Heart right ventricle (tissue), 16 donors: ENCODE measurements at regions not wholly inside any gene's neighbourhood (a gene's known extent, or its start where the extent isn't known, plus 50 kb on each side); places are given as distances from the start of the nearest gene placed in this dataset.

Source experiments
- ATAC-seq, 8 donors: fragments of 200-7000 bp; cut with Tn5 transposase; one replicate each; pipeline ENCODE4 v1.9.1; 2020; ENCODE audit warnings: mild to moderate bottlenecking in 8 of 8, moderate library complexity in 8 of 8, moderate number of reproducible peaks in 1 of 8
- DNase-seq, 2 donors: peaks; one replicate each; pipeline ENCODE4 v3.0.0-alpha.2; 2020
- H3K27ac ChIP-seq, 10 donors: fragments of 200-600 bp; sonication (generic) in 2 of 10; one replicate each; pipeline versions ENCODE4 v1.5.0 to v1.8.0; 2020 to 2022; ENCODE audit warnings: mild to moderate bottlenecking in 3 of 10
- H3K27me3 ChIP-seq, 7 donors: fragments of 200-600 bp; one replicate each; pipeline ENCODE4 v1.8.0; 2021 to 2022; ENCODE audit warnings: mild to moderate bottlenecking in 2 of 7
- H3K36me3 ChIP-seq, 9 donors: fragments of 200-600 bp; sonication (generic) in 1 of 9; one replicate each; pipeline versions ENCODE4 v1.5.0 to v1.8.0; 2020 to 2022; ENCODE audit warnings: mild to moderate bottlenecking in 2 of 9
- H3K4me1 ChIP-seq, 9 donors: fragments of 200-600 bp; sonication (generic) in 1 of 9; one replicate each; pipeline versions ENCODE4 v1.5.0 to v1.8.0; 2020 to 2022; ENCODE audit warnings: mild to moderate bottlenecking in 4 of 9
- H3K4me3 ChIP-seq, 10 donors: fragments of 200-600 bp; sonication (generic) in 2 of 10; one replicate each; pipeline versions ENCODE4 v1.5.0 to v1.8.0; 2020 to 2022; ENCODE audit warnings: mild to moderate bottlenecking in 7 of 10, moderate library complexity in 2 of 10
- H3K9me3 ChIP-seq, 11 donors: fragments of 200-600 bp in 10 of 11; sonication (generic) in 2 of 11; one replicate each; pipeline versions ENCODE4 v1.5.0 to v1.8.0; 2013 to 2022; ENCODE audit warnings: mild to moderate bottlenecking in 2 of 11, control low read depth in 1 of 11, moderate library complexity in 1 of 11
- CTCF ChIP-seq, 9 donors: fragments of 200-600 bp; sonication (generic) in 2 of 9; IDR thresholded peaks; one replicate each; pipeline versions ENCODE4 v1.5.0 to v1.8.0; 2021 to 2022; ENCODE audit warnings: antibody characterized with exemption in 9 of 9, mild to moderate bottlenecking in 5 of 9, moderate library complexity in 1 of 9
- WGBS, 2 donors: extraction: QIAGEN DNeasy Blood & Tissue Kit; methylation state at CpG; one replicate each; pipeline ENCODE4 v1.1.7; 2013; ENCODE audit warnings: inconsistent platforms in 1 of 2; 5-methylcytosine and 5-hydroxymethylcytosine counted together
- intact Hi-C, 10 donors: fragments of 100-400 bp; cut with DNase I; formaldehyde crosslinking; loops; one replicate each; pipeline versions ENCODE4 v1.11.1 to v1.14.2; 2022
- donor health status: Arrhythmogenic right ventricular cardiomyopathy.
- donor health status: ischemic (EF 13 %, LVEDD 7.1; RV severe dilation, severe dysfunction).
- donor health status: healthy with polysubstance abuse.
- donor health status: DM: no; HTN: yes; CAD: no.
- donor health status: DM: no; HTN: no; CAD: no.
- donor health status: ischemic (EF 25% LVEDD 6.9; RV normal size, moderate dysfunction).
- donor health status: ischemic (EF 25% LVEDD 5.7; RV mildly dilated, moderate dysfunction).
- donor health status: healthy.
- donor health status: DM: yes; HTN: yes; CAD: no.
- donor health status: Ischemic cardiomyopathy.
- donor health status: ischemic (EF 35%, LVEDD 5.7; RV mildly dilated, moderate dysfunction).
- donor health status: nonischemic (EF 11% LVEDD 7.7; RV severe dilation, severe dysfunction).
- donor health status: DM: yes; HTN: yes; CAD: no.
- donor health status: PGD.
- donor health status: ischemic (EF 29% LVEDD 5.4; RV normal size, mild dysfunction).
- donor health status: nonischemic (EF 23%, LVEDD 6.1; RV moderate dilation, normal function).

GRCh38 chr13:73532987-73533510 is 474.2 kb downstream of the KLF5 start:
- DNase-seq = no peak
- no peak for ATAC-seq
- WGBS, 2 donors = 67 to 71% methylated on average over 2 of the region's 2 CpGs
- peak overlapping the region in 2 of 10 donors; percentile 23 to 37 for H3K27ac ChIP-seq
- intact Hi-C loops = no loop called here
- no peaks in the 10 kb centered on the region for H3K27me3 ChIP-seq
- H3K9me3 ChIP-seq = peaks cover 0 to 4% (median 0%) of the 10 kb centered on the region in 11 donors
- peaks cover 0 to 4% (median 0%) of the 10 kb centered on the region in 9 donors for H3K4me1 ChIP-seq
- TF ChIP-seq CTCF (IDR thresholded peaks at IDR 0.05) = no peak
- H3K36me3 ChIP-seq = no peaks in the 10 kb centered on the region
- no peak overlapping the region for H3K4me3 ChIP-seq

- no peak for TF ChIP-seq CTCF (IDR thresholded peaks at IDR 0.05)
- no peak for DNase-seq
- intact Hi-C loops = no loop called here
- Histone ChIP-seq H3K27ac (peak overlapping the region in 2 of 10 donors; percentile 23 to 37), H3K4me3 (no peak overlapping the region), H3K36me3 (no peaks in the 10 kb centered on the region), H3K4me1 (peaks cover 0 to 4% (median 0%) of the 10 kb centered on the region in 9 donors), H3K27me3 (no peaks in the 10 kb centered on the region), H3K9me3 (peaks cover 0 to 4% (median 0%) of the 10 kb centered on the region in 11 donors)
- no peak for ATAC-seq
- 87 to 94% methylated on average over 4 of the region's 4 CpGs for WGBS, 2 donors
Measured at GRCh38 chr13:73532582-73532981, 473.8 kb downstream of the KLF5 start.

- intact Hi-C loops = no loop called here
- H3K36me3 ChIP-seq = no peaks in the 10 kb centered on the region
- ATAC-seq = peak in 6 of 8 donors; percentile 71 to 93 (median 85)
- H3K27me3 ChIP-seq = no peaks in the 10 kb centered on the region
- WGBS, 2 donors = 73 to 74% methylated on average over 8 to 9 of the region's 9 CpGs
- peaks cover 0 to 4% (median 0%) of the 10 kb centered on the region in 9 donors for H3K4me1 ChIP-seq
- peak overlapping the region in 3 of 10 donors; percentile 39 to 52 (median 48) for H3K27ac ChIP-seq
- no peak for TF ChIP-seq CTCF (IDR thresholded peaks at IDR 0.05)
- peak in 1 of 2 donors; percentile 42 for DNase-seq
- peaks cover 0 to 4% (median 0%) of the 10 kb centered on the region in 11 donors for H3K9me3 ChIP-seq
- H3K4me3 ChIP-seq = no peak overlapping the region
Measured at GRCh38 chr13:73531014-73531413, 472.2 kb downstream of the KLF5 start.

GRCh38 chr13:73522937-73523336 is 464.1 kb downstream of the KLF5 start:
- intact Hi-C loops = no loop called here
- H3K36me3 ChIP-seq = no peaks in the 10 kb centered on the region
- no peak for TF ChIP-seq CTCF (IDR thresholded peaks at IDR 0.05)
- H3K4me3 ChIP-seq = no peak overlapping the region
- H3K4me1 ChIP-seq = no peaks in the 10 kb centered on the region
- no peaks in the 10 kb centered on the region for H3K27me3 ChIP-seq
- ATAC-seq (no peak), DNase-seq (no peak)
- peaks cover 0 to 2% (median 0%) of the 10 kb centered on the region in 11 donors for H3K9me3 ChIP-seq
- 89 to 91% methylated on average over 10 of the region's 10 CpGs for WGBS, 2 donors
- no peak overlapping the region for H3K27ac ChIP-seq
